Choroid plexus epithelial cell (primary cell): ENCODE measurements at regions not wholly inside any gene's neighbourhood (a gene's known extent, or its start where the extent isn't known, plus 50 kb on each side); places are given as distances from the start of the nearest gene placed in this dataset.

ENCODE experiments used
- DNase-seq: peaks from one replicate; pipeline ENCODE4 v3.0.0-alpha.2; 2010; ENCODE audit warnings: low read depth
- H3K4me3 ChIP-seq: 2 replicates; pipeline ENCODE4 v1.5.1; 2011; ENCODE audit warnings: low read depth, mild to moderate bottlenecking, control low read depth, low read length, moderate library complexity
- CTCF ChIP-seq: conservative IDR thresholded peaks from 2 replicates; pipeline ENCODE4 v1.5.1; 2011; ENCODE audit warnings: low read depth, mild to moderate bottlenecking, control low read depth, inconsistent platforms, low read length, moderate library complexity

GRCh38 chr6:139490482-139490881 lies 116.0 kb upstream of the CITED2 start:
- no peak for TF ChIP-seq CTCF
- H3K4me3 ChIP-seq: no peak overlapping the region
- peak; percentile 41 for DNase-seq

GRCh38 chr6:139486476-139486799 lies 112.0 kb upstream of the CITED2 start:
- DNase-seq: no peak
- no peak overlapping the region for H3K4me3 ChIP-seq
- TF ChIP-seq CTCF: no peak

- no peak for DNase-seq
- no peak overlapping the region for H3K4me3 ChIP-seq
- TF ChIP-seq CTCF: no peak
These were observed 111.5 kb upstream of the CITED2 start for GRCh38 chr6:139485742-139486475.

- no peak overlapping the region for H3K4me3 ChIP-seq
- TF ChIP-seq CTCF: no peak
- no peak for DNase-seq
These were observed 110.7 kb upstream of the CITED2 start for GRCh38 chr6:139485185-139485584.

- H3K4me3 ChIP-seq: no peak overlapping the region
- no peak for DNase-seq
- TF ChIP-seq CTCF: no peak
These were observed 108.6 kb upstream of the CITED2 start for GRCh38 chr6:139483079-139483478.

- peak; percentile 21 for DNase-seq
- no peak for TF ChIP-seq CTCF
- no peak overlapping the region for H3K4me3 ChIP-seq
These were observed 107.8 kb upstream of the CITED2 start for GRCh38 chr6:139482287-139482686.
